HG03378 (cell line): ENCODE measurements at regions not wholly inside any gene's neighbourhood (a gene's known extent, or its start where the extent isn't known, plus 50 kb on each side); places are given as distances from the start of the nearest gene placed in this dataset.

ENCODE experiments used
- ATAC-seq: cut with Tn5 transposase; IDR thresholded peaks from one replicate; pipeline ENCODE4 v1.9.1; 2021; ENCODE audit warnings: mild to moderate bottlenecking, moderate library complexity; ENCODE audit not compliant: unreplicated experiment

GRCh38 chr2:163370169-163370886, 365.5 kb downstream of the FIGN start:
- no peak for ATAC-seq

- ATAC-seq = no peak
Measured at GRCh38 chr2:163369111-163369510, 366.7 kb downstream of the FIGN start.

- no peak for ATAC-seq
Measured at GRCh38 chr2:163368655-163369054, 367.2 kb downstream of the FIGN start.

GRCh38 chr2:163367825-163368582, 367.8 kb downstream of the FIGN start:
- no peak for ATAC-seq

- ATAC-seq = no peak
Measured at GRCh38 chr2:163364736-163365135, 371.1 kb downstream of the FIGN start.

- no peak for ATAC-seq
Measured at GRCh38 chr2:163353551-163353950, 382.3 kb downstream of the FIGN start.

GRCh38 chr2:163351966-163352365, 383.8 kb downstream of the FIGN start:
- no peak for ATAC-seq

GRCh38 chr2:163351143-163351542, 384.7 kb downstream of the FIGN start:
- ATAC-seq = no peak

GRCh38 chr2:163348857-163349380, 386.9 kb downstream of the FIGN start:
- ATAC-seq = no peak

GRCh38 chr2:163347982-163348856, 387.6 kb downstream of the FIGN start:
- no peak for ATAC-seq

- peak; percentile 89 for ATAC-seq
Measured at GRCh38 chr2:163345795-163346573, 389.8 kb downstream of the FIGN start.

- no peak for ATAC-seq
Measured at GRCh38 chr2:163343316-163343715, 392.5 kb downstream of the FIGN start.

- no peak for ATAC-seq
Measured at GRCh38 chr2:163341426-163341825, 394.4 kb downstream of the FIGN start.

- no peak for ATAC-seq
Measured at GRCh38 chr2:163338270-163338669, 397.5 kb downstream of the FIGN start.

GRCh38 chr2:163324677-163325076, 411.1 kb downstream of the FIGN start:
- ATAC-seq = no peak

GRCh38 chr2:163319006-163319405, 416.8 kb downstream of the FIGN start:
- no peak for ATAC-seq

GRCh38 chr2:163314712-163315111, 421.1 kb downstream of the FIGN start:
- ATAC-seq = no peak

- no peak for ATAC-seq
Measured at GRCh38 chr2:163312713-163313112, 423.1 kb downstream of the FIGN start.

- no peak for ATAC-seq
Measured at GRCh38 chr2:163306647-163307046, 429.2 kb downstream of the FIGN start.

GRCh38 chr2:163302141-163302540, 433.7 kb downstream of the FIGN start:
- no peak for ATAC-seq
